Loucy (cell line): ENCODE measurements at regions not wholly inside any gene's neighbourhood (a gene's known extent, or its start where the extent isn't known, plus 50 kb on each side); places are given as distances from the start of the nearest gene placed in this dataset.

Experiments used
- EZH2phosphoT487 ChIP-seq: fragments of 200-600 bp; IDR thresholded peaks from 2 replicates; pipeline ENCODE4 v1.6.1; 2018; ENCODE audit warnings: antibody characterized with exemption, mild to moderate bottlenecking, moderate library complexity, borderline replicate concordance
- TF ChIP-seq, protein P1 (sequence below): fragments of 200-600 bp; sonication (generic); conservative IDR thresholded peaks from 2 replicates; pipeline ENCODE4 v1.5.1; 2014; ENCODE audit warnings: mild to moderate bottlenecking, antibody characterized with exemption, low read length

DNA sequence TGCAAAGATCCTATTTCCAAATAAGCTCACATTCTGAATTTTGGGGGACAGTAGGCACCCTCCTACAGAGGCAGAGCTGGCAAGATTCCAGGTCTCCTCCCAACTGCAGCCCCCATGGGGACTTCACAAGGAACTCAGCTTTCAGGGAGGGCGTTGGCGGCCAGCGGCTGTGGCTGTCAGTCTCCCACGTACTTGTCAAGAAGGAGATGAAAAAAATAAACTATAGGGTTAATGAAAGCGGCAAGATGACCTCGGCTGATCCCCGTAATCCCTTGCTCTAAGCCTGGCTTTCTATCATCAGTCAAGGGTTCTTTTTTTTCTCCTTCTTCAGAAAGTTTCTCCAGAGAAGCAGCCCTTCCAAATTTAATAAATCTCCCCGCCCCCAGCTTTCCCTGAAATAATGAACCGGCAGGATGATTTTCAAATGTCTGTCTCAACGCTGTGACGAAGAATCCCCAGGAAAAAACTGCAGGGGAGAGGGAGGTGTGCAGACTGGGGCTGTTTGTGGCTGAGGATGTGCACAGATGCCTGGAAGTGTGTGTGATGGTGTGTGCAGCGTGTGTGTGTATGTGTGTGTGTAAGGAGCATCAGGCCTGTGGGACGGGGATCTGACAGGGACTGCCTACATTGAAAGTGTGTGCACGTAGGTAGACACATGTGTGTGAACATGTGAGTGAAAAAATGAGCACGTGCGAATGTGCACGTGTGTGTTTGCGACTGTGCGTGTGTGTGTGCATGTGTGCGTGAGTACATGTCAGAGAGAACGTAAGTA lies 78.7 kb downstream of the SLC2A10 start:
- TF ChIP-seq, protein P1, sequence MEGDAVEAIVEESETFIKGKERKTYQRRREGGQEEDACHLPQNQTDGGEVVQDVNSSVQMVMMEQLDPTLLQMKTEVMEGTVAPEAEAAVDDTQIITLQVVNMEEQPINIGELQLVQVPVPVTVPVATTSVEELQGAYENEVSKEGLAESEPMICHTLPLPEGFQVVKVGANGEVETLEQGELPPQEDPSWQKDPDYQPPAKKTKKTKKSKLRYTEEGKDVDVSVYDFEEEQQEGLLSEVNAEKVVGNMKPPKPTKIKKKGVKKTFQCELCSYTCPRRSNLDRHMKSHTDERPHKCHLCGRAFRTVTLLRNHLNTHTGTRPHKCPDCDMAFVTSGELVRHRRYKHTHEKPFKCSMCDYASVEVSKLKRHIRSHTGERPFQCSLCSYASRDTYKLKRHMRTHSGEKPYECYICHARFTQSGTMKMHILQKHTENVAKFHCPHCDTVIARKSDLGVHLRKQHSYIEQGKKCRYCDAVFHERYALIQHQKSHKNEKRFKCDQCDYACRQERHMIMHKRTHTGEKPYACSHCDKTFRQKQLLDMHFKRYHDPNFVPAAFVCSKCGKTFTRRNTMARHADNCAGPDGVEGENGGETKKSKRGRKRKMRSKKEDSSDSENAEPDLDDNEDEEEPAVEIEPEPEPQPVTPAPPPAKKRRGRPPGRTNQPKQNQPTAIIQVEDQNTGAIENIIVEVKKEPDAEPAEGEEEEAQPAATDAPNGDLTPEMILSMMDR, result no peak
- TF ChIP-seq EZH2phosphoT487, result no peak
